A673 (cell line): ENCODE measurements at regions not wholly inside any gene's neighbourhood (a gene's known extent, or its start where the extent isn't known, plus 50 kb on each side); places are given as distances from the start of the nearest gene placed in this dataset.

Experiments used
- BruUV-seq: library from RNA; stranded (reverse); fragments of 400-500 nt; replicated peaks from 2 replicates; lab custom pipeline; 2021; lab: Mats Ljungman, UMichigan
- CTCF ChIA-PET: fragments of 300-600 bp; sonication (Branson Sonifier 250); formaldehyde crosslinking; loops from one replicate; lab custom pipeline; 2022; ENCODE audit warnings: antibody characterized with exemption; lab: Charles Lee
- POLR2A ChIA-PET: fragments of 300-600 bp; sonication (Branson Sonifier 250); formaldehyde crosslinking; loops from one replicate; lab custom pipeline; 2022; ENCODE audit warnings: antibody characterized with exemption; ENCODE audit not compliant: low non-redundant PET; lab: Charles Lee
- DNase-seq: peaks from one replicate; pipeline ENCODE4 v3.0.0-alpha.2; 2015; ENCODE audit warnings: low spot score
- H3K27ac ChIP-seq: fragments of 200-600 bp; sonication (generic); 2 replicates; pipeline ENCODE4 v1.5.1; 2016; ENCODE audit warnings: mixed run types, low read depth, mild to moderate bottlenecking, mixed read lengths, antibody characterized with exemption, low read length; ENCODE audit not compliant: poor library complexity, severe bottlenecking
- H3K27me3 ChIP-seq: fragments of 200-600 bp; sonication (generic); replicated peaks from 2 replicates; pipeline ENCODE4 v1.6.1; 2017; ENCODE audit warnings: mixed run types, low read depth, mild to moderate bottlenecking, mixed read lengths, antibody characterized with exemption, low read length; ENCODE audit not compliant: insufficient read depth, poor library complexity
- H3K36me3 ChIP-seq: fragments of 200-600 bp; sonication (generic); 2 replicates; pipeline ENCODE4 v1.6.1; 2016; ENCODE audit warnings: mixed run types, mild to moderate bottlenecking, mixed read lengths, antibody characterized with exemption, low read length; ENCODE audit not compliant: insufficient read depth, poor library complexity, severe bottlenecking
- H3K4me1 ChIP-seq: fragments of 200-600 bp; sonication (generic); 2 replicates; pipeline ENCODE4 v1.6.1; 2017; ENCODE audit warnings: mixed run types, mild to moderate bottlenecking, mixed read lengths, antibody characterized with exemption, low read length; ENCODE audit not compliant: insufficient read depth, poor library complexity, severe bottlenecking
- H3K4me3 ChIP-seq: fragments of 200-600 bp; sonication (generic); 2 replicates; pipeline ENCODE4 v1.5.1; 2016; ENCODE audit warnings: low read depth, mixed run types, mild to moderate bottlenecking, mixed read lengths, low read length; ENCODE audit not compliant: poor library complexity, severe bottlenecking
- H3K9me3 ChIP-seq: fragments of 200-600 bp; sonication (generic); 2 replicates; pipeline ENCODE4 v1.6.1; 2016; ENCODE audit warnings: mixed run types, low read depth, mild to moderate bottlenecking, mixed read lengths, antibody characterized with exemption, low read length; ENCODE audit not compliant: poor library complexity, severe bottlenecking
- CTCF ChIP-seq: fragments of 300-800, 200-600 bp; sonication (generic); conservative IDR thresholded peaks from 2 replicates; pipeline ENCODE4 v1.5.1; 2017; ENCODE audit warnings: low read depth, mild to moderate bottlenecking, antibody characterized with exemption, low read length, moderate library complexity, mixed read lengths
- EZH2 ChIP-seq: fragments of 200-600 bp; sonication (generic); IDR thresholded peaks from 2 replicates; pipeline ENCODE4 v1.6.1; 2017; ENCODE audit warnings: borderline replicate concordance, low read depth, mild to moderate bottlenecking, mixed read lengths, antibody characterized with exemption, low read length; ENCODE audit not compliant: poor library complexity, severe bottlenecking
- intact Hi-C: fragments of 100-400 bp; cut with micrococcal nuclease; formaldehyde crosslinking; loops from one replicate; pipeline ENCODE4 v1.10.0; 2022; ENCODE audit not compliant: unreplicated experiment

DNA sequence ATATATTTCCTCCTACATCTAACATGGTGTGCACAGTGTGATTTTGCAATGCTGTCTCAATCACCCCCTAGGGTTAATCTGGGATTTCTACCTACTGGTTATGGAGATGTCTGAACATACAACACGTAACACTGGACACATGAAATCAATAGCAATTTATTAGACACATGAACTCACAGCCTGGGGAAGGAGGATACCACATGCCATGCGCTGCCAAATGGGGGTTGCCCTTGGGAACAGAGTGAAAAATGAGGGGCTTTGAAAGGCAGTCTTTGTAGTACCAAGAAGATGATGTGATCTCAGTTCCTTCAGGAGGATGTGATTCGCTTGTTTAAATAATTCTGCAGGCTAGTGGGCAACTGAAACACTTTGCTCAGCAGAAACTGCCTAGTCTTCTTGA, 253.6 kb upstream of the LRRC4C start:
- H3K4me3 ChIP-seq, result no peak overlapping the region
- no peaks in the 10 kb centered on the region for H3K27me3 ChIP-seq
- no peaks in the 10 kb centered on the region for H3K4me1 ChIP-seq
- no peaks in the 10 kb centered on the region for H3K36me3 ChIP-seq
- no TSS peak for BruUV-seq
- no peak overlapping the region for H3K27ac ChIP-seq
- intact Hi-C loops, result no loop called here
- DNase-seq, result no peak
- ChIA-PET POLR2A (no interaction called here), CTCF (no interaction called here)
- TF ChIP-seq CTCF (no peak), EZH2 (no peak)
- peaks cover 7% of the 10 kb centered on the region for H3K9me3 ChIP-seq

GRCh38 chr11:41714101-41714500, 254.6 kb upstream of the LRRC4C start:
- Histone ChIP-seq H3K27me3 (no peaks in the 10 kb centered on the region), H3K9me3 (peaks cover 7% of the 10 kb centered on the region), H3K36me3 (no peaks in the 10 kb centered on the region), H3K4me1 (no peaks in the 10 kb centered on the region), H3K4me3 (no peak overlapping the region), H3K27ac (no peak overlapping the region)
- intact Hi-C loops, result no loop called here
- CTCF ChIA-PET, result no interaction called here
- DNase-seq, result no peak
- POLR2A ChIA-PET, result no interaction called here
- no TSS peak for BruUV-seq
- no peak for TF ChIP-seq CTCF
- TF ChIP-seq EZH2, result no peak

DNA sequence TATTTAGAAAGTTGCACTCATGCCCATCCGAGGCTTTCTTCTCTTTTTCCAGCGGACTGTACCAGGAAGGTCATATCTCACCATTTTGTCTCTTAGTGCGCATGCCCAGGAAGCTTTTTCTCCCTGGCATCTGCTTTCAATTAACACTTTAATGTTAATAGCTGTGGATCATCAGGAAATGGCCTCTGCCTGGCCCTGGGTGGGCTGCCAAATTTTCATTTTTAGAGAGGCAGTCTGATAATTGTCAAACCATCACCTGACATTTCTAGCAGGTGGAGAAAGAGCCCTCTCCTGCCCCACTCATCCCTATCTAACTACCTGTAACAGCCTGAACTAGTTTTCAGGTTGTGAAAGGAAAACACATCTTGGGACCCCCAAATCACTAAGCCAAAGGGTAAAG, 257.4 kb upstream of the LRRC4C start:
- intact Hi-C loops, result no loop called here
- TF ChIP-seq CTCF, result no peak
- TF ChIP-seq EZH2, result no peak
- no peak overlapping the region for H3K27ac ChIP-seq
- ChIA-PET POLR2A (no interaction called here), CTCF (no interaction called here)
- peaks cover 7% of the 10 kb centered on the region for H3K9me3 ChIP-seq
- no peaks in the 10 kb centered on the region for H3K36me3 ChIP-seq
- H3K4me1 ChIP-seq, result no peaks in the 10 kb centered on the region
- H3K4me3 ChIP-seq, result no peak overlapping the region
- no TSS peak for BruUV-seq
- H3K27me3 ChIP-seq, result no peaks in the 10 kb centered on the region
- DNase-seq, result peak; percentile 15
